ENCODE measurements at regions not wholly inside any gene's neighbourhood (a gene's known extent, or its start where the extent isn't known, plus 50 kb on each side); places are given as distances from the start of the nearest gene placed in this dataset.
A peak's percentile ranks its signal among the peaks of the same experiment; 100 is the strongest.

GRCh38 chr3:72361990-72362389 lies 486.3 kb downstream of the SHQ1 start:
- DNase-seq: no peak

- no peak for DNase-seq
Measured at GRCh38 chr3:72359743-72360142, 488.5 kb downstream of the SHQ1 start.

GRCh38 chr3:72355168-72355567 lies 493.1 kb downstream of the SHQ1 start:
- no peak for DNase-seq

- peak; percentile 47 for DNase-seq
Measured at GRCh38 chr3:72354486-72354885, 493.8 kb downstream of the SHQ1 start.

GRCh38 chr3:72353236-72354128 lies 494.8 kb downstream of the SHQ1 start:
- DNase-seq: no peak

GRCh38 chr3:72352176-72352575 lies 496.1 kb downstream of the SHQ1 start:
- no peak for DNase-seq

GRCh38 chr3:72351536-72351935 lies 496.7 kb downstream of the SHQ1 start:
- DNase-seq: no peak

- DNase-seq: no peak
Measured at GRCh38 chr3:72350761-72351505, 497.3 kb downstream of the SHQ1 start.

- DNase-seq: no peak
Measured at GRCh38 chr3:72348357-72348756, 499.9 kb downstream of the SHQ1 start.

GRCh38 chr3:72347819-72348319 lies 500.4 kb downstream of the SHQ1 start:
- DNase-seq: peak; percentile 62

- DNase-seq: peak; percentile 99
Measured at GRCh38 chr3:72346526-72346926, 501.7 kb downstream of the SHQ1 start.

GRCh38 chr3:72345980-72346379 lies 502.3 kb downstream of the SHQ1 start:
- DNase-seq: no peak

- DNase-seq: peak; percentile 49
Measured at GRCh38 chr3:72345237-72345878, 502.9 kb downstream of the SHQ1 start.

- DNase-seq: no peak
Measured at GRCh38 chr3:72344647-72345046, 503.6 kb downstream of the SHQ1 start.

- no peak for DNase-seq
Measured at GRCh38 chr3:72344236-72344635, 504.0 kb downstream of the SHQ1 start.

GRCh38 chr3:72343078-72343477 lies 505.2 kb downstream of the SHQ1 start:
- no peak for DNase-seq

- DNase-seq: no peak
Measured at GRCh38 chr3:72342450-72342849, 505.8 kb downstream of the SHQ1 start.

- no peak for DNase-seq
Measured at GRCh38 chr3:72341920-72342319, 506.3 kb downstream of the SHQ1 start.

- no peak for DNase-seq
Measured at GRCh38 chr3:72341380-72341770, 506.9 kb downstream of the SHQ1 start.

GRCh38 chr3:72340476-72341379 lies 507.5 kb downstream of the SHQ1 start:
- no peak for DNase-seq

GRCh38 chr3:72340056-72340455 lies 508.2 kb downstream of the SHQ1 start:
- no peak for DNase-seq

GRCh38 chr3:72339670-72340030 lies 508.6 kb downstream of the SHQ1 start:
- DNase-seq: no peak
